GM12878 (cell line): ENCODE measurements at regions not wholly inside any gene's neighbourhood (a gene's known extent, or its start where the extent isn't known, plus 50 kb on each side); places are given as distances from the start of the nearest gene placed in this dataset.

Experiments
- ATAC-seq: fragments of 200-7000 bp; cut with Tn5 transposase; 3 replicates; pipeline ENCODE4 v1.9.1; 2020; ENCODE audit warnings: mild to moderate bottlenecking, moderate library complexity
- BruUV-seq: library from RNA; stranded (reverse); fragments of 400-500 nt; replicated peaks from 2 replicates; lab custom pipeline; 2021; lab: Mats Ljungman, UMichigan
- CTCF ChIA-PET: fragments of 300-600 bp; sonication (Branson Sonifier 250); formaldehyde crosslinking; extraction: SDS; loops from one replicate; lab custom pipeline; 2021; ENCODE audit warnings: inconsistent platforms; lab: Yijun Ruan, JAX
- POLR2A ChIA-PET: fragments of 350-600 bp; formaldehyde crosslinking; extraction: SDS; loops from one replicate; lab custom pipeline; 2021; ENCODE audit warnings: inconsistent platforms; lab: Charles Lee
- RAD21 ChIA-PET: fragments of 300-600 bp; sonication (Branson Sonifier 250); formaldehyde crosslinking; loops from one replicate; lab custom pipeline; 2023; ENCODE audit warnings: antibody characterized with exemption; ENCODE audit not compliant: unreplicated experiment; lab: Charles Lee
- SMC1A ChIA-PET: fragments of 300-600 bp; sonication (Branson Sonifier 250); formaldehyde crosslinking; loops from one replicate; lab custom pipeline; 2023; ENCODE audit not compliant: unreplicated experiment, uncharacterized antibody; lab: Charles Lee
- DNase-seq: peaks from one replicate; pipeline ENCODE4 v3.0.0-alpha.2; 2011; ENCODE audit warnings: low read depth, low spot score
- FAIRE-seq: peaks from 3 replicates; lab custom pipeline; 2011; peaks lifted over from hg19 to GRCh38; lab: Jason Lieb, UNC
- H2AFZ ChIP-seq: 2 replicates; pipeline ENCODE4 v1.6.0; 2011; ENCODE audit warnings: low read depth, low read length, control low read depth; ENCODE audit not compliant: control insufficient read depth
- H3K27ac ChIP-seq: 2 replicates; pipeline ENCODE4 v1.5.1; 2011; ENCODE audit warnings: control low read depth; ENCODE audit not compliant: control insufficient read depth, insufficient read depth
- H3K27me3 ChIP-seq, 2 experiments: replicated peaks in 1 of 2; 2 replicates each; pipeline versions ENCODE4 v1.6.0 to v1.6.1; 2011; ENCODE audit warnings: low read length in 1 of 2; ENCODE audit not compliant: control insufficient read depth in 2 of 2, insufficient read depth in 2 of 2
- H3K36me3 ChIP-seq, 2 experiments: 2 replicates each; pipeline ENCODE4 v1.5.1; 2011; ENCODE audit warnings: low read length in 1 of 2; ENCODE audit not compliant: control insufficient read depth in 2 of 2, insufficient read depth in 2 of 2
- H3K4me1 ChIP-seq: 2 replicates; pipeline ENCODE4 v1.6.1; 2011; ENCODE audit warnings: mild to moderate bottlenecking, low read length, moderate library complexity, mixed read lengths; ENCODE audit not compliant: control insufficient read depth, insufficient read depth
- H3K4me2 ChIP-seq: 2 replicates; pipeline ENCODE4 v1.6.0; 2011; ENCODE audit warnings: control low read depth; ENCODE audit not compliant: control insufficient read depth, insufficient read depth
- H3K4me3 ChIP-seq: fragments of 200-600 bp; sonication (generic); 2 replicates; pipeline ENCODE4 v1.5.1; 2016
- H3K79me2 ChIP-seq: 2 replicates; pipeline ENCODE4 v1.6.0; 2011; ENCODE audit warnings: low read length; ENCODE audit not compliant: control insufficient read depth, insufficient read depth
- H3K9ac ChIP-seq: 2 replicates; pipeline ENCODE4 v1.8.0; 2011; ENCODE audit warnings: low read length, control low read depth, mixed read lengths; ENCODE audit not compliant: control insufficient read depth, insufficient read depth
- H3K9me3 ChIP-seq: replicated peaks from 3 replicates; pipeline ENCODE4 v1.5.1; 2011; ENCODE audit warnings: mild to moderate bottlenecking, low read length; ENCODE audit not compliant: control insufficient read depth, insufficient read depth
- H4K20me1 ChIP-seq: 2 replicates; pipeline ENCODE4 v1.6.0; 2011; ENCODE audit not compliant: control insufficient read depth, insufficient read depth
- CHD1 ChIP-seq: IDR thresholded peaks from 2 replicates; pipeline ENCODE4 v1.6.1; 2012; ENCODE audit warnings: low read depth, low read length, improper control_type of control experiment
- CHD4 ChIP-seq: fragments of 200-600 bp; sonication (generic); IDR thresholded peaks from 2 replicates; pipeline ENCODE4 v1.6.1; 2016; ENCODE audit warnings: mild to moderate bottlenecking
- E2F8 ChIP-seq: fragments of 450-650 bp; IDR thresholded peaks from 2 replicates; pipeline ENCODE4 v1.6.1; 2018; ENCODE audit warnings: mild to moderate bottlenecking, low read depth, moderate library complexity; ENCODE audit not compliant: partially characterized antibody
- GABPA ChIP-seq: IDR thresholded peaks from 2 replicates; pipeline ENCODE4 v1.6.1; 2014; ENCODE audit warnings: antibody characterized with exemption, low read depth, mild to moderate bottlenecking, inconsistent platforms
- JUND ChIP-seq: IDR thresholded peaks from 2 replicates; pipeline ENCODE4 v1.6.1; 2012; ENCODE audit warnings: low read depth, mild to moderate bottlenecking, low read length, improper control_type of control experiment, moderate library complexity
- NFIC ChIP-seq: IDR thresholded peaks from 2 replicates; pipeline ENCODE4 v1.6.1; 2012; ENCODE audit warnings: low read depth, mild to moderate bottlenecking, inconsistent platforms, low read length, moderate library complexity
- STAT1 ChIP-seq: fragments of 450-650 bp; conservative IDR thresholded peaks from 2 replicates; pipeline ENCODE4 v1.6.1; 2014; ENCODE audit warnings: antibody characterized with exemption, mild to moderate bottlenecking
- SUZ12 ChIP-seq: fragments of 200-600 bp; sonication (generic); IDR thresholded peaks from one replicate; pipeline ENCODE4 v1.6.1; 2018; ENCODE audit warnings: antibody characterized with exemption, mild to moderate bottlenecking; ENCODE audit not compliant: unreplicated experiment
- YY1 ChIP-seq: IDR thresholded peaks from 2 replicates; pipeline ENCODE4 v1.6.1; 2011; ENCODE audit warnings: low read depth, mild to moderate bottlenecking, low read length
- WGBS: methylation state at CpG from one replicate; pipeline ENCODE4 v1.1.6; 2016; ENCODE audit warnings: low lambda C conversion rate; ENCODE audit not compliant: insufficient replicate concordance, insufficient coverage; ENCODE audit errors: missing lambda C conversion rate; 5-methylcytosine and 5-hydroxymethylcytosine counted together
- in situ Hi-C: fragments of 300-500 bp; cut with MboI; formaldehyde crosslinking; loops from 9 replicates; pipeline ENCODE4 v1.14.3; 2018; ENCODE audit warnings: mixed read lengths
- intact Hi-C: fragments of 100-400 bp; cut with micrococcal nuclease; formaldehyde crosslinking; loops from one replicate; pipeline ENCODE4 v1.14.2; 2022; ENCODE audit not compliant: unreplicated experiment
- TF ChIP-seq, protein P1 (sequence below): fragments of 150-350 bp; IDR thresholded peaks from 2 replicates; pipeline ENCODE4 v1.6.1; 2016; ENCODE audit warnings: low read depth, low read length
- TF ChIP-seq, protein P2 (sequence below): fragments of 450-650 bp; IDR thresholded peaks from 2 replicates; pipeline ENCODE4 v1.6.1; 2017; ENCODE audit warnings: mild to moderate bottlenecking, low read depth, inconsistent platforms; ENCODE audit not compliant: poor library complexity, severe bottlenecking

DNA sequence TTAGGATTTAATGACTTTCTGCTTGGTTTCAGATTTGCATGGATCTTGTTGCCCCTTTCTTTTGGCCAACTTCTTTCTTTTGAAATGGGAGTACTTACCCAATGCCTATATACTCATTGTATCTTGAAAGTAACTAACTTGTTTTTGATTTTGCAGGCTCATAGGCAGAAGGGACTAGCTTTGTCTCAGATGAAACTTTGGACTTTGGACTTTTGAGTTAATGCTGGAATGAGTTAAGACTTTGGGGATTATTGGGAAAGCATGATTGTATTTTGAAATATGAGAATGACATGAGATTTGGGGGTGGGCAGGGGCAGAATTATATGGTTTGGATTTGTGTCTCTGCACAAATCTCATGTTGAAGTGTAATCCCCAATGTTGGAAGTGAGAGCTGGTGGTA lies 657.1 kb downstream of the TMTC2 start:
- ATAC-seq, result no peak
- Histone ChIP-seq H3K4me2 (no peak overlapping the region), H3K79me2 (no peaks in the 10 kb centered on the region), H3K4me1 (no peaks in the 10 kb centered on the region), H3K4me3 (no peak overlapping the region), H3K9ac (no peak overlapping the region), H3K27me3 (no peaks in the 10 kb centered on the region), H3K9me3 (no peaks in the 10 kb centered on the region), H3K27ac (no peak overlapping the region), H3K36me3 (no peaks in the 10 kb centered on the region), H2AFZ (no peak overlapping the region), H4K20me1 (no peaks in the 10 kb centered on the region)
- intact Hi-C loops (no loop called here), in situ Hi-C loops (no loop called here)
- FAIRE-seq, result no peak
- ChIA-PET SMC1A (no interaction called here), RAD21 (no interaction called here), CTCF (no interaction called here), POLR2A (no interaction called here)
- no peak for DNase-seq
- BruUV-seq, result no TSS peak
- TF ChIP-seq GABPA (no peak), NFIC (no peak), CHD1 (no peak)
- TF ChIP-seq, protein P1, sequence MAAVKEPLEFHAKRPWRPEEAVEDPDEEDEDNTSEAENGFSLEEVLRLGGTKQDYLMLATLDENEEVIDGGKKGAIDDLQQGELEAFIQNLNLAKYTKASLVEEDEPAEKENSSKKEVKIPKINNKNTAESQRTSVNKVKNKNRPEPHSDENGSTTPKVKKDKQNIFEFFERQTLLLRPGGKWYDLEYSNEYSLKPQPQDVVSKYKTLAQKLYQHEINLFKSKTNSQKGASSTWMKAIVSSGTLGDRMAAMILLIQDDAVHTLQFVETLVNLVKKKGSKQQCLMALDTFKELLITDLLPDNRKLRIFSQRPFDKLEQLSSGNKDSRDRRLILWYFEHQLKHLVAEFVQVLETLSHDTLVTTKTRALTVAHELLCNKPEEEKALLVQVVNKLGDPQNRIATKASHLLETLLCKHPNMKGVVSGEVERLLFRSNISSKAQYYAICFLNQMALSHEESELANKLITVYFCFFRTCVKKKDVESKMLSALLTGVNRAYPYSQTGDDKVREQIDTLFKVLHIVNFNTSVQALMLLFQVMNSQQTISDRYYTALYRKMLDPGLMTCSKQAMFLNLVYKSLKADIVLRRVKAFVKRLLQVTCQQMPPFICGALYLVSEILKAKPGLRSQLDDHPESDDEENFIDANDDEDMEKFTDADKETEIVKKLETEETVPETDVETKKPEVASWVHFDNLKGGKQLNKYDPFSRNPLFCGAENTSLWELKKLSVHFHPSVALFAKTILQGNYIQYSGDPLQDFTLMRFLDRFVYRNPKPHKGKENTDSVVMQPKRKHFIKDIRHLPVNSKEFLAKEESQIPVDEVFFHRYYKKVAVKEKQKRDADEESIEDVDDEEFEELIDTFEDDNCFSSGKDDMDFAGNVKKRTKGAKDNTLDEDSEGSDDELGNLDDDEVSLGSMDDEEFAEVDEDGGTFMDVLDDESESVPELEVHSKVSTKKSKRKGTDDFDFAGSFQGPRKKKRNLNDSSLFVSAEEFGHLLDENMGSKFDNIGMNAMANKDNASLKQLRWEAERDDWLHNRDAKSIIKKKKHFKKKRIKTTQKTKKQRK, result no peak

GRCh38 chr12:83335748-83336147 lies 649.0 kb downstream of the TMTC2 start:
- Histone ChIP-seq H3K9ac (no peak overlapping the region), H3K79me2 (no peaks in the 10 kb centered on the region), H3K9me3 (no peaks in the 10 kb centered on the region), H3K27me3 (no peaks in the 10 kb centered on the region), H3K4me2 (no peak overlapping the region), H3K27ac (no peak overlapping the region), H2AFZ (no peak overlapping the region), H3K36me3 (no peaks in the 10 kb centered on the region), H4K20me1 (no peaks in the 10 kb centered on the region), H3K4me1 (no peaks in the 10 kb centered on the region), H3K4me3 (no peak overlapping the region)
- CTCF ChIA-PET, result no interaction called here
- in situ Hi-C loops, result no loop called here
- no peak for ATAC-seq
- RAD21 ChIA-PET, result no interaction called here
- POLR2A ChIA-PET, result no interaction called here
- FAIRE-seq, result no peak
- BruUV-seq, result no TSS peak
- intact Hi-C loops, result no loop called here
- SMC1A ChIA-PET, result no interaction called here
- no peak for DNase-seq
- 39% methylated on average over 2 of the region's 2 CpGs for WGBS
- no peak for TF ChIP-seq YY1
- TF ChIP-seq E2F8, result no peak
- no peak for TF ChIP-seq CHD4
- TF ChIP-seq SUZ12, result no peak
- TF ChIP-seq JUND, result no peak
- TF ChIP-seq, protein P2, sequence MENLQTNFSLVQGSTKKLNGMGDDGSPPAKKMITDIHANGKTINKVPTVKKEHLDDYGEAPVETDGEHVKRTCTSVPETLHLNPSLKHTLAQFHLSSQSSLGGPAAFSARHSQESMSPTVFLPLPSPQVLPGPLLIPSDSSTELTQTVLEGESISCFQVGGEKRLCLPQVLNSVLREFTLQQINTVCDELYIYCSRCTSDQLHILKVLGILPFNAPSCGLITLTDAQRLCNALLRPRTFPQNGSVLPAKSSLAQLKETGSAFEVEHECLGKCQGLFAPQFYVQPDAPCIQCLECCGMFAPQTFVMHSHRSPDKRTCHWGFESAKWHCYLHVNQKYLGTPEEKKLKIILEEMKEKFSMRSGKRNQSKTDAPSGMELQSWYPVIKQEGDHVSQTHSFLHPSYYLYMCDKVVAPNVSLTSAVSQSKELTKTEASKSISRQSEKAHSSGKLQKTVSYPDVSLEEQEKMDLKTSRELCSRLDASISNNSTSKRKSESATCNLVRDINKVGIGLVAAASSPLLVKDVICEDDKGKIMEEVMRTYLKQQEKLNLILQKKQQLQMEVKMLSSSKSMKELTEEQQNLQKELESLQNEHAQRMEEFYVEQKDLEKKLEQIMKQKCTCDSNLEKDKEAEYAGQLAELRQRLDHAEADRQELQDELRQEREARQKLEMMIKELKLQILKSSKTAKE, result no peak
- no peak for TF ChIP-seq STAT1
